ENCODE measurements at regions not wholly inside any gene's neighbourhood (a gene's known extent, or its start where the extent isn't known, plus 50 kb on each side); places are given as distances from the start of the nearest gene placed in this dataset.

DNA sequence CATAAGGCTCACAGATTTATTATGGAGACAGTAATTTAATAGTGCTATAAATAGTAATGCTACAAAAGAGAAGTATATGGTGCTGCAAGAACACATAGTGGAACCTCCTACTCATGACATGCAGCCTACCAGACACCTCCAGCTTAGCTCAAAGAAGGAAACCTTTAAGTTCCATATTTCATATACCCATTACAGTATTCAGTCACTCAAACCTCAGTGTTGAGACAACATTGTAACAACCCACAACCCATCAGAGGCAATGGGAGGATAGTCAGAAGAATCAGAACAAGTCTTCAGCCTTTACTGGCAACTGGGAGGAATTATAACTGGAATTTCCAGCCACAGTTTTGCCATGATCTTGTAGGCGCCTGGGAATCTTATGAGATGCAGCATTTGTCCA, 186.3 kb upstream of the VSTM2A start:
- TF ChIP-seq, protein P1, sequence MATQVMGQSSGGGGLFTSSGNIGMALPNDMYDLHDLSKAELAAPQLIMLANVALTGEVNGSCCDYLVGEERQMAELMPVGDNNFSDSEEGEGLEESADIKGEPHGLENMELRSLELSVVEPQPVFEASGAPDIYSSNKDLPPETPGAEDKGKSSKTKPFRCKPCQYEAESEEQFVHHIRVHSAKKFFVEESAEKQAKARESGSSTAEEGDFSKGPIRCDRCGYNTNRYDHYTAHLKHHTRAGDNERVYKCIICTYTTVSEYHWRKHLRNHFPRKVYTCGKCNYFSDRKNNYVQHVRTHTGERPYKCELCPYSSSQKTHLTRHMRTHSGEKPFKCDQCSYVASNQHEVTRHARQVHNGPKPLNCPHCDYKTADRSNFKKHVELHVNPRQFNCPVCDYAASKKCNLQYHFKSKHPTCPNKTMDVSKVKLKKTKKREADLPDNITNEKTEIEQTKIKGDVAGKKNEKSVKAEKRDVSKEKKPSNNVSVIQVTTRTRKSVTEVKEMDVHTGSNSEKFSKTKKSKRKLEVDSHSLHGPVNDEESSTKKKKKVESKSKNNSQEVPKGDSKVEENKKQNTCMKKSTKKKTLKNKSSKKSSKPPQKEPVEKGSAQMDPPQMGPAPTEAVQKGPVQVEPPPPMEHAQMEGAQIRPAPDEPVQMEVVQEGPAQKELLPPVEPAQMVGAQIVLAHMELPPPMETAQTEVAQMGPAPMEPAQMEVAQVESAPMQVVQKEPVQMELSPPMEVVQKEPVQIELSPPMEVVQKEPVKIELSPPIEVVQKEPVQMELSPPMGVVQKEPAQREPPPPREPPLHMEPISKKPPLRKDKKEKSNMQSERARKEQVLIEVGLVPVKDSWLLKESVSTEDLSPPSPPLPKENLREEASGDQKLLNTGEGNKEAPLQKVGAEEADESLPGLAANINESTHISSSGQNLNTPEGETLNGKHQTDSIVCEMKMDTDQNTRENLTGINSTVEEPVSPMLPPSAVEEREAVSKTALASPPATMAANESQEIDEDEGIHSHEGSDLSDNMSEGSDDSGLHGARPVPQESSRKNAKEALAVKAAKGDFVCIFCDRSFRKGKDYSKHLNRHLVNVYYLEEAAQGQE (IDR thresholded peaks at IDR 0.05; ENCODE audit: insufficient read depth in 1 of 2, low read depth in 2 of 2, low read length in 2 of 2) = no peak
- TF ChIP-seq TAF1 (IDR thresholded peaks at IDR 0.05; ENCODE audit: borderline replicate concordance, insufficient read depth, low read length) = no peak
- TF ChIP-seq FOXP2 (optimal IDR thresholded peaks at IDR 0.05; ENCODE audit: borderline replicate concordance, extremely low read depth, extremely low read length, insufficient read depth) = no peak
- no peak for TF ChIP-seq SIN3A (IDR thresholded peaks at IDR 0.05; ENCODE audit: borderline replicate concordance, insufficient read depth, low read length)
- TF ChIP-seq POLR2AphosphoS5 (IDR thresholded peaks at IDR 0.05; ENCODE audit: low read depth, low read length) = no peak

DNA sequence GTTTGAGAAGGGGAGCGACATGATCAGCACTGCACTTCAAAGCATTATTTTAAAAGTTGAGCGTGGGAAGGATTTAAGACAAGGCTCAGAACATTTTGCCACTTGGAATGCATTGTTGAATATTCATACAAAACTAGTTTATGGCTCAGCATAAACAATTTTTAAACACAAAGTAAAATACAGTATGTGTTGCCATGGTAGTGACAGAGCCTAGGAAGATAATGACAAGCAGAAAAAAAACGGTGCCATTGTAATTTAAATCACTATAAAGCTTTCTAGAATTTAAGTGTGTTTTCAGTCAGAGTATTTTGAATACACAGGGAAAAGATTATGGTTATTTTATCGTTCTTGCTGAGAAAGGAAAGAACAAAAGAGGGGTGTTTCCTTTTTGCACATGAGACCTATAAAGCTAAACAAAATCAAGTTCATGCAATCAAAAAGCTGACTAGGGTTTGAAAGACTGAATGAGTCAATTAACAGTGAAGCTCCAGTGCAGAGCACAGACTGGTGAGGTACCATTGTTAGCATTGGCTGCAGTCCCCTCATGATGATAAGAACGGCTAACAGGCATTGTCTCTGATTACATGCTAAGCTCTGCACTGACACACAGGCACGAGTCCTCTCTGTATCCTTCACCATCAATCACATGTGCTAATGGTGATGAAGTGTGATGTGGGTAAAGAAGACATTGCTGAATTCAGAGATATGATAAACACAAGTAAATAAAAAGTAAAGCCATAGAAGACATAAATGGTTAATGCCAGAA, 181.9 kb upstream of the VSTM2A start:
- TF ChIP-seq, protein P1 (IDR thresholded peaks at IDR 0.05; ENCODE audit: insufficient read depth in 1 of 2, low read depth in 2 of 2, low read length in 2 of 2) = no peak
- TF ChIP-seq FOXP2 (optimal IDR thresholded peaks at IDR 0.05; ENCODE audit: borderline replicate concordance, extremely low read depth, extremely low read length, insufficient read depth) (no peak), POLR2AphosphoS5 (IDR thresholded peaks at IDR 0.05; ENCODE audit: low read depth, low read length) (no peak), TAF1 (IDR thresholded peaks at IDR 0.05; ENCODE audit: borderline replicate concordance, insufficient read depth, low read length) (no peak), SIN3A (IDR thresholded peaks at IDR 0.05; ENCODE audit: borderline replicate concordance, insufficient read depth, low read length) (no peak)

DNA sequence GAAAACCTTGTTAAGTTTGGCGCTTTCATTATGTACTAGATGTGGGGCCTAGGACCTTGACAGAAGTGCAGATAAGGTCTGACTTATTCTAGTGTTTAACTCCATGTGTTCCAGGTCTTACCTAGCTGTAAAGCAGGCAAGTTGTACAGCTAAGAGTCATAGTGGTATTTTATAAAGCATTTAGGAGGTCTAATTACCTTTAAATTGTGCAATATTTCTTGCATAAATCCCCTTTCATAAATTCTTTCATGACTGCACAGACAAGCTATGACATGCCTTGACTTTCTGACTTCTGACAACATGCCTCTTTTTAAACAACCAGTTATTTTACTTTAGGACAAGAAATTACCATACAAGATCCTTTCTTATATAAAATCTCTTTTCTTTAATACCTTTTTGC, 151.6 kb upstream of the VSTM2A start:
- TF ChIP-seq POLR2AphosphoS5 (IDR thresholded peaks at IDR 0.05; ENCODE audit: low read depth, low read length) (no peak), FOXP2 (optimal IDR thresholded peaks at IDR 0.05; ENCODE audit: borderline replicate concordance, extremely low read depth, extremely low read length, insufficient read depth) (no peak), SIN3A (IDR thresholded peaks at IDR 0.05; ENCODE audit: borderline replicate concordance, insufficient read depth, low read length) (no peak), TAF1 (IDR thresholded peaks at IDR 0.05; ENCODE audit: borderline replicate concordance, insufficient read depth, low read length) (no peak)
- TF ChIP-seq, protein P1 (IDR thresholded peaks at IDR 0.05; ENCODE audit: insufficient read depth in 1 of 2, low read depth in 2 of 2, low read length in 2 of 2) = no peak

DNA sequence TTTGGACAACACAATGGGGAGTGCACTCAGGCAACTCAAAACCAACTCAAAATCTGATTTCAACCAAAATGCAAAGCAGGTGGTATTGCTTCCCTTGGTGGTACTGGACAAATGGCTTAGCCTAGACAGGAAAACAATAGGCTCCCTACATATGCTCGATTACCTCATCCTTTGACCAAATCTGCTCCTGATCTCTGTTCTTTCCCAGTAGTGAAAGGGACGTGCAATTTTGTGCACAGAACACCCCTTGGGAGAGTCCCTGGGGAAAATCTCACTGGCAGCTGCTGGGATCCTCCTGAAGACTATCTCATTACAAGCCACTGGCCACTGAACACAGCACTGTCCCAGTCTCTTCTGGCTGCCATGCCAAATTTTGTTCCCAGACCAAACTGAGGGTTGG, 149.2 kb upstream of the VSTM2A start:
- TF ChIP-seq, protein P1 (IDR thresholded peaks at IDR 0.05; ENCODE audit: insufficient read depth in 1 of 2, low read depth in 2 of 2, low read length in 2 of 2) = no peak

DNA sequence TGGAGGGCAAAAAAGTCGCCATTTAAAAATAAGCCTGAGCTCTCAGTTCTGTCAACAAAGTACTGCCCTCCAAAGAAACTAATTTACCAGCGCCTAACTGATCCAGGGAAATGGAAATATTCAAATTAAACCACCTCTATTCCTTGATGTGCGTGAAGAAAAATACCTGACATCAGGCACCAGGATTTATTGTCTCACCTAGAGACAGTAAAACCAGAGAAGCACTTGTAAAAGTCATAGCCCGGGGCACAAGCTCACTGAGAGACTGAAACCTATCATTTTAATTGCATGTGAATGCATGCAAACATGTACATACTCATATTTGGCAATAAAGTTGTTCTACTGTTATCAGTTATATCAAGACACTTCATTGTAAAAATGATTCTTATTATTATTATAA, 147.3 kb upstream of the VSTM2A start:
- TF ChIP-seq POLR2AphosphoS5 (IDR thresholded peaks at IDR 0.05; ENCODE audit: low read depth, low read length) (no peak), SIN3A (IDR thresholded peaks at IDR 0.05; ENCODE audit: borderline replicate concordance, insufficient read depth, low read length) (no peak), TAF1 (IDR thresholded peaks at IDR 0.05; ENCODE audit: borderline replicate concordance, insufficient read depth, low read length) (no peak), FOXP2 (optimal IDR thresholded peaks at IDR 0.05; ENCODE audit: borderline replicate concordance, extremely low read depth, extremely low read length, insufficient read depth) (no peak)
- TF ChIP-seq, protein P1 (IDR thresholded peaks at IDR 0.05; ENCODE audit: insufficient read depth in 1 of 2, low read depth in 2 of 2, low read length in 2 of 2) = no peak

All from PFSK-1 (cell line).